ENCODE measurements at regions not wholly inside any gene's neighbourhood (a gene's known extent, or its start where the extent isn't known, plus 50 kb on each side); places are given as distances from the start of the nearest gene placed in this dataset.

- TF ChIP-seq CTCF (IDR thresholded peaks at IDR 0.05) = no peak
- TF ChIP-seq POLR2A (IDR thresholded peaks at IDR 0.05) = no peak
These were observed 303.0 kb downstream of the PSAT1 start for GRCh38 chr9:78599926-78600325.
